ENCODE measurements at regions not wholly inside any gene's neighbourhood (a gene's known extent, or its start where the extent isn't known, plus 50 kb on each side); places are given as distances from the start of the nearest gene placed in this dataset.

GRCh38 chr12:59147791-59148190 lies 227.5 kb upstream of the LRIG3 start:
- no peak for DNase-seq
- no CpG with 5 or more reads among the region's 1 CpG for WGBS, 2 experiments (ENCODE audit: insufficient coverage in 1 of 2, insufficient read length in 1 of 2)
- H3K4me1 ChIP-seq (ENCODE audit: control insufficient read depth, insufficient read depth, low read length), result peaks cover 3% of the 10 kb centered on the region
- H3K27ac ChIP-seq (ENCODE audit: low read depth, low read length), result no peak overlapping the region
- H3K27me3 Mint-ChIP-seq (ENCODE audit: insufficient read depth), result no peaks in the 10 kb centered on the region
- H3K36me3 ChIP-seq (ENCODE audit: control insufficient read depth, insufficient read depth, low read length), result no peaks in the 10 kb centered on the region
- TF ChIP-seq CTCF (conservative IDR thresholded peaks at IDR 0.05), result no peak
- H3K9ac ChIP-seq (ENCODE audit: extremely low read depth, low read length, poor library complexity, severe bottlenecking), result no peak overlapping the region
- peaks cover 3% of the 10 kb centered on the region for H3K36me3 Mint-ChIP-seq (ENCODE audit: low read depth)
- no peaks in the 10 kb centered on the region for H3K27me3 ChIP-seq (ENCODE audit: control insufficient read depth, insufficient read depth, low read length, poor library complexity, severe bottlenecking)
- H3K27ac Mint-ChIP-seq, result no peak overlapping the region
- H3K9me3 Mint-ChIP-seq, result peaks cover 8% of the 10 kb centered on the region
- H3K9me3 ChIP-seq (ENCODE audit: control insufficient read depth, low read length), result peaks cover 9% of the 10 kb centered on the region
- H3K4me1 Mint-ChIP-seq, result peaks cover 24% of the 10 kb centered on the region
- no peak overlapping the region for H3K4me3 Mint-ChIP-seq
- H3K4me3 ChIP-seq (ENCODE audit: low read length), result peak overlapping the region; percentile 24

- 85 to 91% methylated on average over 3 to 4 of the region's 4 CpGs for WGBS, 2 experiments (ENCODE audit: insufficient coverage in 1 of 2, insufficient read length in 1 of 2)
- Mint-ChIP-seq H3K9me3 (peaks cover 2% of the 10 kb centered on the region), H3K4me1 (peaks cover 6% of the 10 kb centered on the region), H3K27ac (no peak overlapping the region), H3K27me3 (ENCODE audit: insufficient read depth) (no peaks in the 10 kb centered on the region), H3K36me3 (ENCODE audit: low read depth) (no peaks in the 10 kb centered on the region), H3K4me3 (no peak overlapping the region)
- no peaks in the 10 kb centered on the region for H3K4me1 ChIP-seq (ENCODE audit: control insufficient read depth, insufficient read depth, low read length)
- no peak for DNase-seq
- TF ChIP-seq CTCF (conservative IDR thresholded peaks at IDR 0.05), result no peak
- H3K36me3 ChIP-seq (ENCODE audit: control insufficient read depth, insufficient read depth, low read length), result no peaks in the 10 kb centered on the region
- H3K9me3 ChIP-seq (ENCODE audit: control insufficient read depth, low read length), result no peaks in the 10 kb centered on the region
- H3K9ac ChIP-seq (ENCODE audit: extremely low read depth, low read length, poor library complexity, severe bottlenecking), result no peak overlapping the region
- H3K4me3 ChIP-seq (ENCODE audit: low read length), result no peak overlapping the region
- H3K27me3 ChIP-seq (ENCODE audit: control insufficient read depth, insufficient read depth, low read length, poor library complexity, severe bottlenecking), result no peaks in the 10 kb centered on the region
- no peak overlapping the region for H3K27ac ChIP-seq (ENCODE audit: low read depth, low read length)
Measured at GRCh38 chr12:59142183-59142790, 222.0 kb upstream of the LRIG3 start.

- WGBS, 2 experiments (ENCODE audit: insufficient coverage in 1 of 2, insufficient read length in 1 of 2), result 60 to 63% methylated on average over 2 of the region's 2 CpGs
- Histone ChIP-seq H3K27me3 (ENCODE audit: control insufficient read depth, insufficient read depth, low read length, poor library complexity, severe bottlenecking) (no peaks in the 10 kb centered on the region), H3K9me3 (ENCODE audit: control insufficient read depth, low read length) (peaks cover 26% of the 10 kb centered on the region), H3K9ac (ENCODE audit: extremely low read depth, low read length, poor library complexity, severe bottlenecking) (no peak overlapping the region), H3K27ac (ENCODE audit: low read depth, low read length) (no peak overlapping the region), H3K4me1 (ENCODE audit: control insufficient read depth, insufficient read depth, low read length) (peaks cover 7% of the 10 kb centered on the region), H3K4me3 (ENCODE audit: low read length) (no peak overlapping the region), H3K36me3 (ENCODE audit: control insufficient read depth, insufficient read depth, low read length) (no peaks in the 10 kb centered on the region)
- H3K27ac Mint-ChIP-seq, result no peak overlapping the region
- H3K4me3 Mint-ChIP-seq, result no peak overlapping the region
- no peak for DNase-seq
- no peaks in the 10 kb centered on the region for H3K27me3 Mint-ChIP-seq (ENCODE audit: insufficient read depth)
- peaks cover 24% of the 10 kb centered on the region for H3K9me3 Mint-ChIP-seq
- H3K36me3 Mint-ChIP-seq (ENCODE audit: low read depth), result peaks cover 8% of the 10 kb centered on the region
- no peak for TF ChIP-seq CTCF (conservative IDR thresholded peaks at IDR 0.05)
- H3K4me1 Mint-ChIP-seq, result peaks cover 16% of the 10 kb centered on the region
Measured at GRCh38 chr12:59134750-59135149, 214.4 kb upstream of the LRIG3 start.

Data from endodermal cell (in vitro differentiated cells).